HL-60 (cell line): ENCODE measurements at regions not wholly inside any gene's neighbourhood (a gene's known extent, or its start where the extent isn't known, plus 50 kb on each side); places are given as distances from the start of the nearest gene placed in this dataset.

ENCODE experiments used
- GABPA ChIP-seq: IDR thresholded peaks from 2 replicates; pipeline ENCODE4 v1.6.1; 2012; ENCODE audit warnings: low read depth
- POLR2AphosphoS5 ChIP-seq: IDR thresholded peaks from 2 replicates; pipeline ENCODE4 v1.6.1; 2012; ENCODE audit warnings: low read depth
- SPI1 ChIP-seq: IDR thresholded peaks from 2 replicates; pipeline ENCODE4 v1.6.1; 2012; ENCODE audit warnings: low read depth, mild to moderate bottlenecking, borderline replicate concordance
- TF ChIP-seq, protein P1 (sequence below): IDR thresholded peaks from one replicate; pipeline ENCODE4 v1.5.1; 2011; ENCODE audit warnings: low read length, control low read depth, inconsistent platforms; ENCODE audit not compliant: insufficient read depth
- TF ChIP-seq, protein P2 (sequence below): IDR thresholded peaks from 2 replicates; pipeline ENCODE4 v1.6.1; 2012; ENCODE audit warnings: low read depth; ENCODE audit not compliant: insufficient replicate concordance

DNA sequence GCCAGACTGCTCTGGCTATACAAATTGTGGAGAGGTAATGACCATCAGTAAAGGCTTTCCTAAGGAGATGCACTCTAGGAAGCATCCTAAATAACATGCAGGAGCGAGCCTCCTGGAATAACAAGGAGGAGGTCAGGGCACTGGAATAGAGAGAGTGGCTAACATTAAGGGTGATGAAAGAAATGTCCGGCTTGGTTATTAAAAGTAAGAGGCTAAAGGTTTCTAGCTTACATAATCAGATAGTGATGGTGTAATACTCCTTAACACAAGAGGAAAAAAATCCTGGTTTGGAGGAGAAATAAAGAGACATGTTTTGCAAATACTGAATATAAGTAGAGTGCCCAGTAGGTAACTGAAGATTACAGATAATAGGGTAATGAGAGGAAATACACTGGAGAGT lies 365.7 kb downstream of the ZEB2 start:
- TF ChIP-seq, protein P1, sequence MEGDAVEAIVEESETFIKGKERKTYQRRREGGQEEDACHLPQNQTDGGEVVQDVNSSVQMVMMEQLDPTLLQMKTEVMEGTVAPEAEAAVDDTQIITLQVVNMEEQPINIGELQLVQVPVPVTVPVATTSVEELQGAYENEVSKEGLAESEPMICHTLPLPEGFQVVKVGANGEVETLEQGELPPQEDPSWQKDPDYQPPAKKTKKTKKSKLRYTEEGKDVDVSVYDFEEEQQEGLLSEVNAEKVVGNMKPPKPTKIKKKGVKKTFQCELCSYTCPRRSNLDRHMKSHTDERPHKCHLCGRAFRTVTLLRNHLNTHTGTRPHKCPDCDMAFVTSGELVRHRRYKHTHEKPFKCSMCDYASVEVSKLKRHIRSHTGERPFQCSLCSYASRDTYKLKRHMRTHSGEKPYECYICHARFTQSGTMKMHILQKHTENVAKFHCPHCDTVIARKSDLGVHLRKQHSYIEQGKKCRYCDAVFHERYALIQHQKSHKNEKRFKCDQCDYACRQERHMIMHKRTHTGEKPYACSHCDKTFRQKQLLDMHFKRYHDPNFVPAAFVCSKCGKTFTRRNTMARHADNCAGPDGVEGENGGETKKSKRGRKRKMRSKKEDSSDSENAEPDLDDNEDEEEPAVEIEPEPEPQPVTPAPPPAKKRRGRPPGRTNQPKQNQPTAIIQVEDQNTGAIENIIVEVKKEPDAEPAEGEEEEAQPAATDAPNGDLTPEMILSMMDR = no peak
- TF ChIP-seq, protein P2, sequence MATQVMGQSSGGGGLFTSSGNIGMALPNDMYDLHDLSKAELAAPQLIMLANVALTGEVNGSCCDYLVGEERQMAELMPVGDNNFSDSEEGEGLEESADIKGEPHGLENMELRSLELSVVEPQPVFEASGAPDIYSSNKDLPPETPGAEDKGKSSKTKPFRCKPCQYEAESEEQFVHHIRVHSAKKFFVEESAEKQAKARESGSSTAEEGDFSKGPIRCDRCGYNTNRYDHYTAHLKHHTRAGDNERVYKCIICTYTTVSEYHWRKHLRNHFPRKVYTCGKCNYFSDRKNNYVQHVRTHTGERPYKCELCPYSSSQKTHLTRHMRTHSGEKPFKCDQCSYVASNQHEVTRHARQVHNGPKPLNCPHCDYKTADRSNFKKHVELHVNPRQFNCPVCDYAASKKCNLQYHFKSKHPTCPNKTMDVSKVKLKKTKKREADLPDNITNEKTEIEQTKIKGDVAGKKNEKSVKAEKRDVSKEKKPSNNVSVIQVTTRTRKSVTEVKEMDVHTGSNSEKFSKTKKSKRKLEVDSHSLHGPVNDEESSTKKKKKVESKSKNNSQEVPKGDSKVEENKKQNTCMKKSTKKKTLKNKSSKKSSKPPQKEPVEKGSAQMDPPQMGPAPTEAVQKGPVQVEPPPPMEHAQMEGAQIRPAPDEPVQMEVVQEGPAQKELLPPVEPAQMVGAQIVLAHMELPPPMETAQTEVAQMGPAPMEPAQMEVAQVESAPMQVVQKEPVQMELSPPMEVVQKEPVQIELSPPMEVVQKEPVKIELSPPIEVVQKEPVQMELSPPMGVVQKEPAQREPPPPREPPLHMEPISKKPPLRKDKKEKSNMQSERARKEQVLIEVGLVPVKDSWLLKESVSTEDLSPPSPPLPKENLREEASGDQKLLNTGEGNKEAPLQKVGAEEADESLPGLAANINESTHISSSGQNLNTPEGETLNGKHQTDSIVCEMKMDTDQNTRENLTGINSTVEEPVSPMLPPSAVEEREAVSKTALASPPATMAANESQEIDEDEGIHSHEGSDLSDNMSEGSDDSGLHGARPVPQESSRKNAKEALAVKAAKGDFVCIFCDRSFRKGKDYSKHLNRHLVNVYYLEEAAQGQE = no peak
- TF ChIP-seq GABPA (no peak), POLR2AphosphoS5 (no peak), SPI1 (no peak)
